ENCODE measurements at regions not wholly inside any gene's neighbourhood (a gene's known extent, or its start where the extent isn't known, plus 50 kb on each side); places are given as distances from the start of the nearest gene placed in this dataset.

DNA sequence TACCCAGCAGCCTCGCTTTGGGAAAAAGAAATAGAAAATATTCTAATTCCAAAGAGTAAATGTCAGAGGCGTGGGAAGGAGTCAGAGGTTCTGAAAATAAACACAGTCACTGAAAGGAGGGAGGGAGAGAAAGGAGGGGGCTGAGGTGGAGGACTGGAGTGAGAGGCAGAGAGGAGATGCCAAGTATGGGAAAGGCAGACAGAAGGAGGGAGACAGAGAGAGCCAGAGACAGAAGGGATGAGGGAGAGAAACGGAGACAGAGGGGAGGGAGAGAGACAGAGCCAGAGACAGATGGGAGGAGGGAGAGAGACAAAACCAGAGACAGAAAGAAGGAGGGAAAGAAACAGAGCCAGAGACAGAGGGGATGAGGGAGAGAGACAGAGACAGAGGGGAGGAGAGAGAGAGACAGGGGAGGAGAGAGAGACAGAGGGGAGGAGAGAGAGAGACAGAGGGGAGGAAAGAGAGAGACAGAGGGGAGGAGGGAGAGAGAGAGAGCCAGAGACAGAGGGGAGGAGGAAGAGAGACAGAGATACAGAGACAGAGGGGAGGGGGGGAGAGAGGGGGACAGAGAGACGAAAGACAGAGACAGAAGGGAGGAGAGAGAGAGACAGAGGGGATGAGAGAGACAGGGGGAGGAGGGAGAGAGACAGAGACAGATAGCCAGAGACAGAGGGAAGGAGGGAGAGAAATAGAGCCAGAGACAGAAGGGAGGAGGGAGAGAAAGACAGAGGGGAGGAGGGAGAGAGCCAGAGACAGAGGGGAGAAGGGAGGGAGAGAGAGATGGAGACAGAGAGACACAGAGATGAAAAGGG lies 525.5 kb downstream of the MATN1 start:
- no peak for ATAC-seq
- TF ChIP-seq, protein P1, sequence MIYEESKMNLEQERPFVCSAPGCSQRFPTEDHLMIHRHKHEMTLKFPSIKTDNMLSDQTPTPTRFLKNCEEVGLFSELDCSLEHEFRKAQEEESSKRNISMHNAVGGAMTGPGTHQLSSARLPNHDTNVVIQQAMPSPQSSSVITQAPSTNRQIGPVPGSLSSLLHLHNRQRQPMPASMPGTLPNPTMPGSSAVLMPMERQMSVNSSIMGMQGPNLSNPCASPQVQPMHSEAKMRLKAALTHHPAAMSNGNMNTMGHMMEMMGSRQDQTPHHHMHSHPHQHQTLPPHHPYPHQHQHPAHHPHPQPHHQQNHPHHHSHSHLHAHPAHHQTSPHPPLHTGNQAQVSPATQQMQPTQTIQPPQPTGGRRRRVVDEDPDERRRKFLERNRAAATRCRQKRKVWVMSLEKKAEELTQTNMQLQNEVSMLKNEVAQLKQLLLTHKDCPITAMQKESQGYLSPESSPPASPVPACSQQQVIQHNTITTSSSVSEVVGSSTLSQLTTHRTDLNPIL (CRISPR knock-in tag; IDR thresholded peaks at IDR 0.05; ENCODE audit: low read depth), result no peak
- TF ChIP-seq ZC3H10 (CRISPR knock-in tag; IDR thresholded peaks at IDR 0.05) (no peak), BACH2 (CRISPR knock-in tag; IDR thresholded peaks at IDR 0.05; ENCODE audit: borderline replicate concordance) (no peak), ARNTL (CRISPR knock-in tag; IDR thresholded peaks at IDR 0.05; ENCODE audit: borderline replicate concordance, low read depth) (no peak), RARB (CRISPR knock-in tag; IDR thresholded peaks at IDR 0.05) (no peak), PPARA (CRISPR knock-in tag; IDR thresholded peaks at IDR 0.05; ENCODE audit: borderline replicate concordance) (no peak)
- TF ChIP-seq, protein P2, sequence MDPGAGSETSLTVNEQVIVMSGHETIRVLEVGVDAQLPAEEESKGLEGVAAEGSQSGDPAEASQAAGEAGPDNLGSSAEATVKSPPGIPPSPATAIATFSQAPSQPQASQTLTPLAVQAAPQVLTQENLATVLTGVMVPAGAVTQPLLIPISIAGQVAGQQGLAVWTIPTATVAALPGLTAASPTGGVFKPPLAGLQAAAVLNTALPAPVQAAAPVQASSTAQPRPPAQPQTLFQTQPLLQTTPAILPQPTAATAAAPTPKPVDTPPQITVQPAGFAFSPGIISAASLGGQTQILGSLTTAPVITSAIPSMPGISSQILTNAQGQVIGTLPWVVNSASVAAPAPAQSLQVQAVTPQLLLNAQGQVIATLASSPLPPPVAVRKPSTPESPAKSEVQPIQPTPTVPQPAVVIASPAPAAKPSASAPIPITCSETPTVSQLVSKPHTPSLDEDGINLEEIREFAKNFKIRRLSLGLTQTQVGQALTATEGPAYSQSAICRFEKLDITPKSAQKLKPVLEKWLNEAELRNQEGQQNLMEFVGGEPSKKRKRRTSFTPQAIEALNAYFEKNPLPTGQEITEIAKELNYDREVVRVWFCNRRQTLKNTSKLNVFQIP (CRISPR knock-in tag; IDR thresholded peaks at IDR 0.05; ENCODE audit: borderline replicate concordance, low read depth), result no peak

DNA sequence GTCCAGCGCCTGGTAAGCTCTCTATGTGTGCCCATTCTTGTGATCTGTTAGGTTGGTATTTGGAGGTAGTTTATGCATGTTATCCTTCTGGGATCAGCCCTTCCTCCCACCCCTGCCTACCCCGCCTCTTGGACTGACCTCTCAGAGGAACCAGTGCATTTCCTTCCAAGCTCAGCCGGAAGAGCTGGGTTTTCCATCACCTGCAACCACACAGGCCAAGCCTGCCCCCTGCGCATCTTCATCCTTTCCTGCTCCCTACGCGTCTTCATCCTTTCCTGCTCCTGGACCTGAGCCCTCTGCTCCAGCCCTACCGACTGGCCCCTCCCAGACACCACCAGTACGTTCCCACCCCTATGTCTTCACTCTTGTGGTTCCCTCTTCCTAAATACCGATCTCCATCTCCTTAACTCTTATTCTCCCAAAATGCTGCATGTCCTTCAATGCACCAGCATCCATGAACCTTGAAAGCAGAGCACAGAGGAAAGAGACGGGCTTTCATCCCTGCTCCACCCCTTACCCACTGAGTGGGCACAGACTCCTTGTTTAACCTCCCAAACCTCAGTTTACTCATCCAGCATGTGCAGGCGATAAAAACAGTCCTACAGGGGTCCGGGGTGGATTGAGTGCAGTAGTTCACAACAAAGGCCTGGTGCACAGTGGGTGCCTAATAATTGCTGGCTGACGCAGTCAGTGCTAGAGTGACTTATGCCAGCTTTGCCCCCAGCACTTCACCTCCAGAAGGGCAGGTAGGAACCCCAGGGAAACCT lies 526.3 kb downstream of the MATN1 start:
- ATAC-seq, result no peak
- TF ChIP-seq CSDC2 (CRISPR knock-in tag; IDR thresholded peaks at IDR 0.05) (no peak), ZFP30 (CRISPR knock-in tag; IDR thresholded peaks at IDR 0.05) (no peak), TOX (CRISPR knock-in tag; IDR thresholded peaks at IDR 0.05; ENCODE audit: borderline replicate concordance) (no peak), TCF4 (CRISPR knock-in tag; IDR thresholded peaks at IDR 0.05; ENCODE audit: borderline replicate concordance) (no peak), ZFP3 (CRISPR knock-in tag; IDR thresholded peaks at IDR 0.05) (no peak), ZNF565 (CRISPR knock-in tag; conservative IDR thresholded peaks at IDR 0.05; ENCODE audit: low read depth) (no peak)
- TF ChIP-seq, protein P1 (CRISPR knock-in tag; IDR thresholded peaks at IDR 0.05; ENCODE audit: low read depth), result no peak
- TF ChIP-seq, protein P3, sequence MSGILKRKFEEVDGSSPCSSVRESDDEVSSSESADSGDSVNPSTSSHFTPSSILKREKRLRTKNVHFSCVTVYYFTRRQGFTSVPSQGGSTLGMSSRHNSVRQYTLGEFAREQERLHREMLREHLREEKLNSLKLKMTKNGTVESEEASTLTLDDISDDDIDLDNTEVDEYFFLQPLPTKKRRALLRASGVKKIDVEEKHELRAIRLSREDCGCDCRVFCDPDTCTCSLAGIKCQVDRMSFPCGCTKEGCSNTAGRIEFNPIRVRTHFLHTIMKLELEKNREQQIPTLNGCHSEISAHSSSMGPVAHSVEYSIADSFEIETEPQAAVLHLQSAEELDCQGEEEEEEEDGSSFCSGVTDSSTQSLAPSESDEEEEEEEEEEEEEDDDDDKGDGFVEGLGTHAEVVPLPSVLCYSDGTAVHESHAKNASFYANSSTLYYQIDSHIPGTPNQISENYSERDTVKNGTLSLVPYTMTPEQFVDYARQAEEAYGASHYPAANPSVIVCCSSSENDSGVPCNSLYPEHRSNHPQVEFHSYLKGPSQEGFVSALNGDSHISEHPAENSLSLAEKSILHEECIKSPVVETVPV (CRISPR knock-in tag; IDR thresholded peaks at IDR 0.05), result no peak

DNA sequence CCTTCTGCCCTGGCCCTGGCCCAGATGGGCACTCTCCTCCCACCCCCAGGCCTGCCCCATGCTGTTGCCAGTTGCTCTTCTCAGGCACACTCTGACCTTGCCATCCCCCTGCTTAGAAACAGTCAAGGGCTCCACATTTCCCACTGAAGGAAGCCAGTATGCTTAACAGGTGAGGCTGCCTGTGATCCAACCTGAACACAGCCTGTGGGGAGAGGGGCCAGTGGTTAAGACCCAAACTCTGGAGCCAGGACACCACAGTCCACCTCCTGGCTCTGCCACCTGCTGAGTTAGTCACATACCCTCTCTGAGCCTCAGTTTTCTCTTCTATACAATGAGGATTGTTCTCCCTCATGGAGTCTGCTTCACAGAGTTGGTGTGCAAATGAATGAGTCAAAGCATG lies 526.9 kb downstream of the MATN1 start:
- ATAC-seq, result no peak
- TF ChIP-seq ZFP3 (CRISPR knock-in tag; IDR thresholded peaks at IDR 0.05) (no peak), ZC3H10 (CRISPR knock-in tag; IDR thresholded peaks at IDR 0.05) (no peak)

DNA sequence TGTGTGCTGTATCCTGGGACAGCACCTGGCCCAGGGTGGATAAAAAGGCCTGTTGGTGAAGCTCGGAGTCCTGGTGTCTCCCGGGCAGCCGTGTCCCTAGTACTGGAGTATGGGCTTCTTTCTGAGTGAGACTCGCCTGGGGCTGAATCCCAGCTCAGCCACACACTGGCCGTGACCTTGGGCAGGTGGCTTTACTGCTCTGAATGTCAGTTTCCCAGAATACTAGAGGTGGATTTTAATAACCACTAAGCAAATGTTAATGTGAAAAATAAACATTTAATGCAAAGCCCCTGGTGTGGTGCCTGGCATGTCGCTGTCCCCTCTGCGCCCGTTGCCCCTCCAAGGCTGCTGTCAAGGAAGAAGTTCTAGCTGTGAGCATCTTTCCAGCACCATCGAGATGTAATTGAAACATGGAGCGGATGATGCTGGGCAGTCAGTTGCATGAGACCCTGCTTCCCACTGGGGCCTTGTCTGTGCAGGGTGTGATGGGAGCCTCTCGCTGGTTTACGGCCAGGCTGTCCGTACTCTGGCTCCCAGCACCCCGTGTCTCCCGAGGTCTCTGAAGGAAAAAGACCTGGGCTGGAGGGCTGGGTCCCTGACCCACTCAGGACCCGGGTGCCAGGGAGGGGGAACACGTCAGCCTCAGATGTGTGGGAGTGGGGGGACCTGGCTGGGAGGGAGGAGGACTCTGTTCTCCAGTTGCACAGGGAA lies 527.8 kb downstream of the MATN1 start:
- no peak for ATAC-seq
- TF ChIP-seq TCF4 (CRISPR knock-in tag; IDR thresholded peaks at IDR 0.05; ENCODE audit: borderline replicate concordance), result no peak
- TF ChIP-seq, protein P3 (CRISPR knock-in tag; IDR thresholded peaks at IDR 0.05), result no peak
